GM12878 (cell line): ENCODE measurements at regions not wholly inside any gene's neighbourhood (a gene's known extent, or its start where the extent isn't known, plus 50 kb on each side); places are given as distances from the start of the nearest gene placed in this dataset.

ENCODE experiments used
- E2F4 ChIP-seq: IDR thresholded peaks from 2 replicates; pipeline ENCODE4 v1.6.1; 2012; ENCODE audit warnings: low read depth, low read length, improper control_type of control experiment
- MLLT1 ChIP-seq: fragments of 450-650 bp; IDR thresholded peaks from 2 replicates; pipeline ENCODE4 v1.6.1; 2016; ENCODE audit warnings: mild to moderate bottlenecking
- MTA2 ChIP-seq: fragments of 450-650 bp; IDR thresholded peaks from 2 replicates; pipeline ENCODE4 v1.6.1; 2016; ENCODE audit warnings: low read depth, mild to moderate bottlenecking, moderate library complexity
- RFX5 ChIP-seq: IDR thresholded peaks from 2 replicates; pipeline ENCODE4 v1.6.1; 2011; ENCODE audit warnings: low read depth, low read length, improper control_type of control experiment
- ZZZ3 ChIP-seq: IDR thresholded peaks from 2 replicates; pipeline ENCODE4 v1.6.1; 2011; ENCODE audit warnings: low read depth; ENCODE audit not compliant: control insufficient read depth, insufficient read length
- TF ChIP-seq, protein P1 (sequence below): fragments of 450-650 bp; IDR thresholded peaks from 2 replicates; pipeline ENCODE4 v1.6.1; 2018; ENCODE audit warnings: borderline replicate concordance, mild to moderate bottlenecking; ENCODE audit not compliant: partially characterized antibody
- TF ChIP-seq, protein P2 (sequence below): IDR thresholded peaks from 2 replicates; pipeline ENCODE4 v1.6.1; 2011; ENCODE audit warnings: borderline replicate concordance, low read depth, mild to moderate bottlenecking, moderate library complexity, low read length; ENCODE audit not compliant: insufficient read depth, poor library complexity, severe bottlenecking

DNA sequence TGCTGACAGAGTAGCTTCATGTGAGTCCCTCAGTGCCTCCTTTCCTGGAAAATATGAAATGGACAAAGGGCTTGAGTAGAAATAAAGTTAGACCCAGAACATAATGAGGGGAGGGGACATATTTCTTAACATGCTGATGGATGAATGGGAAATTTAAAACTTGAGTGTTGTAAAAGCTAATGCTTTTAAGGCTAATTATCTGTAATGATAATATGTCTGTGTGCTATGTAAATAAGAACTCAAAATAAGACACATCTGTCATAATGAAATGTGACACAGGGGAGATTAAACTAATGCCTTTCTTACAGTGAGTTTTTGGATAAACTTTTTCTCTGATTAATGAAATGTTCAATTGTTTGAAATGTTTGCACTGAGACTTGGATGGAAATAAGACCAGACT lies 65.8 kb upstream of the RFXAP start (continued):
- TF ChIP-seq MTA2 (no peak), ZZZ3 (no peak), RFX5 (no peak), MLLT1 (no peak), E2F4 (no peak)
- TF ChIP-seq, protein P1, sequence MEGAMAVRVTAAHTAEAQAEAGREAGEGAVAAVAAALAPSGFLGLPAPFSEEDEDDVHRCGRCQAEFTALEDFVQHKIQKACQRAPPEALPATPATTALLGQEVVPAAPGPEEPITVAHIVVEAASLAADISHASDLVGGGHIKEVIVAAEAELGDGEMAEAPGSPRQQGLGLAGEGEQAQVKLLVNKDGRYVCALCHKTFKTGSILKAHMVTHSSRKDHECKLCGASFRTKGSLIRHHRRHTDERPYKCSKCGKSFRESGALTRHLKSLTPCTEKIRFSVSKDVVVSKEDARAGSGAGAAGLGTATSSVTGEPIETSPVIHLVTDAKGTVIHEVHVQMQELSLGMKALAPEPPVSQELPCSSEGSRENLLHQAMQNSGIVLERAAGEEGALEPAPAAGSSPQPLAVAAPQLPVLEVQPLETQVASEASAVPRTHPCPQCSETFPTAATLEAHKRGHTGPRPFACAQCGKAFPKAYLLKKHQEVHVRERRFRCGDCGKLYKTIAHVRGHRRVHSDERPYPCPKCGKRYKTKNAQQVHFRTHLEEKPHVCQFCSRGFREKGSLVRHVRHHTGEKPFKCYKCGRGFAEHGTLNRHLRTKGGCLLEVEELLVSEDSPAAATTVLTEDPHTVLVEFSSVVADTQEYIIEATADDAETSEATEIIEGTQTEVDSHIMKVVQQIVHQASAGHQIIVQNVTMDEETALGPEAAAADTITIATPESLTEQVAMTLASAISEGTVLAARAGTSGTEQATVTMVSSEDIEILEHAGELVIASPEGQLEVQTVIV, result no peak
- TF ChIP-seq, protein P2, sequence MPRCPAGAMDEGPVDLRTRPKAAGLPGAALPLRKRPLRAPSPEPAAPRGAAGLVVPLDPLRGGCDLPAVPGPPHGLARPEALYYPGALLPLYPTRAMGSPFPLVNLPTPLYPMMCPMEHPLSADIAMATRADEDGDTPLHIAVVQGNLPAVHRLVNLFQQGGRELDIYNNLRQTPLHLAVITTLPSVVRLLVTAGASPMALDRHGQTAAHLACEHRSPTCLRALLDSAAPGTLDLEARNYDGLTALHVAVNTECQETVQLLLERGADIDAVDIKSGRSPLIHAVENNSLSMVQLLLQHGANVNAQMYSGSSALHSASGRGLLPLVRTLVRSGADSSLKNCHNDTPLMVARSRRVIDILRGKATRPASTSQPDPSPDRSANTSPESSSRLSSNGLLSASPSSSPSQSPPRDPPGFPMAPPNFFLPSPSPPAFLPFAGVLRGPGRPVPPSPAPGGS, result no peak
